HAP-1 (cell line): ENCODE measurements at regions not wholly inside any gene's neighbourhood (a gene's known extent, or its start where the extent isn't known, plus 50 kb on each side); places are given as distances from the start of the nearest gene placed in this dataset.
"Not testable (repeated sequence)": the region's sequence is repeated elsewhere in the genome, so short reads cannot be mapped to it uniquely, and the experiment has no call there.

Source experiments
- DNase-seq, 2 experiments: peaks; one replicate each; pipeline ENCODE4 v3.0.0-alpha.2; 2016 to 2020; ENCODE audit warnings: low spot score in 2 of 2
- H3K27me3 ChIP-seq: fragments of 250-450 bp; sonication (Bioruptor Pico); 2 replicates; pipeline ENCODE4 v1.5.1; 2020; ENCODE audit warnings: low read depth, mild to moderate bottlenecking, moderate library complexity
- H3K36me3 ChIP-seq: fragments of 250-450 bp; sonication (Bioruptor Pico); replicated peaks from 2 replicates; pipeline ENCODE4 v1.5.1; 2020; ENCODE audit warnings: mild to moderate bottlenecking
- H3K4me1 ChIP-seq: fragments of 250-450 bp; sonication (Bioruptor Pico); 2 replicates; pipeline ENCODE4 v1.5.1; 2020; ENCODE audit warnings: mild to moderate bottlenecking
- H3K4me3 ChIP-seq: fragments of 250-450 bp; sonication (Bioruptor Pico); 2 replicates; pipeline ENCODE4 v1.5.1; 2020; ENCODE audit warnings: mild to moderate bottlenecking, moderate library complexity
- H3K9me3 ChIP-seq: fragments of 250-450 bp; sonication (Bioruptor Pico); 2 replicates; pipeline ENCODE4 v1.5.1; 2020; ENCODE audit warnings: mild to moderate bottlenecking, moderate library complexity
- in situ Hi-C: fragments of 300-500 bp; cut with MboI; formaldehyde crosslinking; loops from 3 replicates; pipeline ENCODE4 v1.14.3; 2020; ENCODE audit warnings: low sequenced_read_pairs, inconsistent platforms, mixed read lengths

DNA sequence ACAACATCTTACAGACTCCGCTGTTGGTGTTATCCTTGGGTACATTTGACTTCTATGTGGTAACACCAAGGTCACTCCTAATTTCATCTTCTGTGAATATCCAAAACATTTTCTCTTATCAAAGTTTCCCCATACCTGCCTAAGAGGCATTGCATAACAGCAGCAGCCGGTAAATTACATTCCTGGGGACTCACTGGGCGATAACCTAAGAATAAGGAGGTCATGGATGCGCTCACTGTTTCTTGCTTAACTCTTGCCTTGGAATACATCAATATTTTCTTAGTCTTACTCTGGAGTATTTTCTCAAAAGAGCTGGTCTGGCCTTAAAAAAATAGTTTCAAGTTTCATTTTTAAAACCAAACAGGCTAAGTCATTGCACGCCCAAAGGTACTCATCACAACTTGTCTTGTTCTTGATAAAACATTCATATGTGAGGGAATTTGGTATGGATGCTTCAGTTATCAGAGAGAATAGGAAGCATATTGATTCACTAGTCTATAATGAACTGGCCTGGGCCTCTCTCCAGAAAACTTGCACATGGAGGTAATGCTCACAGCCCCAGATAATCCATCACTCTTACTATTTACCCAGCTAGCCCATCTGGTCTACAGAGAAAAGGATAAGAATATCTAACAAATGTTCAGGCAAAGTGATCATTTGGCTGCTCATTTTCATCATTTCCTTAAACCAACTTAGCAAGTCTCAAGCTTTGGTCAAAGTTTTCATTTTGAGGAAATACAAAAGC lies 235.0 kb upstream of the ERCC4 start:
- in situ Hi-C loops = no loop called here
- Histone ChIP-seq H3K27me3 (no peaks in the 10 kb centered on the region), H3K4me3 (no peak overlapping the region), H3K9me3 (no peaks in the 10 kb centered on the region; the same call in 1 of the 2 replicates), H3K36me3 (no peaks in the 10 kb centered on the region), H3K4me1 (no peaks in the 10 kb centered on the region)
- DNase-seq = no peak

DNA sequence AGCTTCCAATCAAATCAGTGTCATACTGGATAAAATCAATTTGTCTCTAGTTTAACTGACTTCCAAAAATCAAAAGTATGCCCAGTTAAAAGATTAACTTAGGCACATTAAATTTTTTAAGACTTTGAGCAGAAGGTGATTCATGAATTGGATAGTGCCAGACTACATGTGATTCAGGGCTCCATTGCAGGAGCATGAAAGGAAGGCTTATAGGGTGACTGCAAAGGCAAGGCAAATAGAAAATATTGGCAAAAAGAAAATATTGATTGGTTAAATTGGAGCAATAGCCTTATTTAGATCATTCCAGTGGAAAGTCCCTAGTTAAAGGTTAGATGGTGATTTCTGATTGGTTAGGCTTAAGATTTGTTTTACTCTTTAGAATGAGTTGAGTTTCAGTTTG lies 223.9 kb upstream of the ERCC4 start:
- no peaks in the 10 kb centered on the region for H3K36me3 ChIP-seq
- in situ Hi-C loops = no loop called here
- no peak for DNase-seq
- no peaks in the 10 kb centered on the region; the same call in 1 of the 2 replicates for H3K9me3 ChIP-seq
- H3K4me3 ChIP-seq = no peak overlapping the region
- no peaks in the 10 kb centered on the region for H3K27me3 ChIP-seq
- no peaks in the 10 kb centered on the region for H3K4me1 ChIP-seq

DNA sequence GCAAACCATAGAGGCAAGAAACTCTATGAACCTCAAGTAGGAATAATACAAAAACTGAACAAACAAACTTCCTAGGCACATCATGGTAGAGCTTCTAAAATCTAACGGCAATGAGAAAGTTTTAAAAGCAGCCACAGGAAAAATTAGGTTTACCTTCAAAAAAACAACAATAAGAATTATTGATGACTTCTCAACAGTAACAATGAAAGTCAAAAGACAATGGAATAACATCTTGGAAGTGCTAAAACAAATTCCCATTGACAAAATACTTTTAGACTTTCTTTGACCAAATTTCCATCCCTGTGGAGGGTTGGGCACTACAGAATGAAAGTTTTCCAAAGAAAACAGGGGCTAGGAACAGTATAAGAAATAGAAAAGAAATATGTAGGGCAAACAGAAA lies 222.9 kb upstream of the ERCC4 start:
- Histone ChIP-seq H3K27me3 (no peaks in the 10 kb centered on the region), H3K36me3 (no peaks in the 10 kb centered on the region), H3K4me3 (no peak overlapping the region), H3K9me3 (no peaks in the 10 kb centered on the region; the same call in 1 of the 2 replicates), H3K4me1 (no peaks in the 10 kb centered on the region)
- in situ Hi-C loops = no loop called here
- no peak for DNase-seq

DNA sequence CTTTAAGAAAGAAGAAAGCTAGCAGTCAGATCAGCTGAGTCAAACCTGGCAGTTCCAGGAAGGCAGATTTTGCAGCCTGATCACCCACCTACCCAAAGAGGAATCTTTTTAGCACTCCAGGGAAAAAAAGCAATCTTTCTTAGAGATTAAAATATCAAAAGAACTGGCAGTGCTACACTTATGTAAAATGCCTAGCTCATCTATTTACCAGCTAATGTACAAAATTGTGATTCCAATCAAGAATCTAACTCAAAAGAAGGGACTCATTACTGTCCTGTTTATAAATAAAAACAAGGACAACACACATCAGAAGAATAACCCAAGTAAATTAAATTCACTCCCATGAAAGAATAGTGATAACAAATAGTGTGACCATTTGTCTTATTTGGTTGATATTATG lies 222.4 kb upstream of the ERCC4 start:
- no peaks in the 10 kb centered on the region for H3K27me3 ChIP-seq
- H3K4me3 ChIP-seq = no peak overlapping the region
- no peaks in the 10 kb centered on the region for H3K36me3 ChIP-seq
- in situ Hi-C loops = no loop called here
- no peaks in the 10 kb centered on the region; the same call in 1 of the 2 replicates for H3K9me3 ChIP-seq
- no peak for DNase-seq
- H3K4me1 ChIP-seq = no peaks in the 10 kb centered on the region

DNA sequence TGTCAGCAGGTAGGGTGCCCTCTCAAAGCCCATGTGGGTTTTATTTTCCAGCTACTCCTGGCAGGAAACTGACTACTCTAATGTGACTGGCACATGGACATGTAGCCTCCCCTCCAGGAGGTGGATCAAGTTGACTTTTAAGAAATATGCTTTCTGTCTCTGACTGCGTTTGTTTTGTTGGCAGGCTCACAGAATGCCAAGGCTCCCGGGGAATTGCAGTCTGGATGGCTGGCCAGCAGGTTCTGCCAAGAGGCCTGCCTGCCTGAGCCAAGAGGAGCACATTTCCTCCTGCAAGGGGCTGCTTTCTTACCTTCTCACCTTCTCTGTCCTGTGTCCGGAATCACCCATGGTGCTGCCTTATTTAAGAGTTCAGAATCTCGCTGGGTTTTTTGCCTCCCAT lies 217.3 kb upstream of the ERCC4 start:
- Histone ChIP-seq H3K27me3 (no peaks in the 10 kb centered on the region), H3K4me3 (no peak overlapping the region), H3K9me3 (no peaks in the 10 kb centered on the region), H3K36me3 (no peaks in the 10 kb centered on the region), H3K4me1 (no peaks in the 10 kb centered on the region)
- no peak for DNase-seq
- in situ Hi-C loops = no loop called here

DNA sequence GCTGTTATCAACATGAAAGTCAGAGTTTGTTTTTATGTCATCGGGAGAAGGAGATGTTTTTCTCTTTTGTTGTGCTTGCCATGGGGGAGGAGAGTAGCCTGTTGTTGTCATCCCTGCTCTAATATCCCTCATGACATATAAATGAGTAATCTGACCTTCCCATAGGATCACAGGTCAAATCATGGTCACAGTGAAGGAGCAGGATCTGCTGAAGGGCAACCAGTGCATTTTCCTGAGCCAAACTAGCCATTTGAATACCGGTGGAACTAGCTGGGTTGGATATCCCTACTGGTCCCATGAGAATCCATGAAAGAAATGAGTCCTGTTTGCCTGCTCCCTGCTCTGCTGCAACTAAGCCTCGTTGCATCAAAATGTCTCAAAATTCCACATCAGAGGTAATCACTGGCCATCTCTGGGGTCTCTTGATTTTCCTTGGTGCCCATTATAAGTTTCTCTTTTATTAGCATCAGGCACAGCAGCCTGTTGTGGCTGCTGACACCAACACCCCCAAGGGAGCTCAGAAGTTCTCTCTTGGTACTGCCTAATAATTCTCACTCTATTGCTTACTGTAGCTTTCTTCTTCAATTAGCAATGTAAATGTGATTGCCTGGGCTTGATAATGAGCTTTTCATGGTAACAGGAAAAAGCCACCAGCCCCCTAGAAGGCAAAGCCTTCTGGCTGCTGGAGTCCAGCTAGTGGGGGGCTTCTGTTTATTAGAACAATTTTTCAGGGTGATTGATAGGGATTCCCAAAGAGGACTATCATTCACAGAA lies 211.4 kb upstream of the ERCC4 start:
- no peaks in the 10 kb centered on the region for H3K4me1 ChIP-seq
- H3K4me3 ChIP-seq = no peak overlapping the region
- no peak for DNase-seq
- in situ Hi-C loops = no loop called here
- H3K27me3 ChIP-seq = no peaks in the 10 kb centered on the region
- no peaks in the 10 kb centered on the region for H3K9me3 ChIP-seq
- no peaks in the 10 kb centered on the region for H3K36me3 ChIP-seq

DNA sequence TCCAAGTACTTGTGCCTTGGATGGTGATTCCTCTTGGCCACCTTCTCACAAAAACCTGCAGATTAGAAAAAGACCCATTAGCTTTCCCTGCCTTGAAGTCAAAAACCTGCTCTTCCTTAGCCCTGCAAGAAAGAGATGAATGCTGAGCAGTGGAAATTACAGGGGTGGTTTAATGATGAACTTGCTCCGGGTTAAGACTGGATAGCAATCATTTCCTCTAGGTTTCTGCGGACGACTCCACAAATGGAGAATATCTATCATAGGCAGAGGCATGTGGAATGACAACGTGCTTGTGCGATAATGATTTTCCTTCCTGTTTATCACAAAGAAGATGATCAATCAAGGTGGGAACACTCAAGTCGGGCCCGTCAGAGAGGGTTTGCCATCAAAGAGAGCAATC lies 201.2 kb upstream of the ERCC4 start:
- H3K4me3 ChIP-seq = no peak overlapping the region
- no peaks in the 10 kb centered on the region for H3K4me1 ChIP-seq
- no peaks in the 10 kb centered on the region for H3K9me3 ChIP-seq
- no peaks in the 10 kb centered on the region for H3K36me3 ChIP-seq
- in situ Hi-C loops = no loop called here
- DNase-seq = no peak
- H3K27me3 ChIP-seq = no peaks in the 10 kb centered on the region

DNA sequence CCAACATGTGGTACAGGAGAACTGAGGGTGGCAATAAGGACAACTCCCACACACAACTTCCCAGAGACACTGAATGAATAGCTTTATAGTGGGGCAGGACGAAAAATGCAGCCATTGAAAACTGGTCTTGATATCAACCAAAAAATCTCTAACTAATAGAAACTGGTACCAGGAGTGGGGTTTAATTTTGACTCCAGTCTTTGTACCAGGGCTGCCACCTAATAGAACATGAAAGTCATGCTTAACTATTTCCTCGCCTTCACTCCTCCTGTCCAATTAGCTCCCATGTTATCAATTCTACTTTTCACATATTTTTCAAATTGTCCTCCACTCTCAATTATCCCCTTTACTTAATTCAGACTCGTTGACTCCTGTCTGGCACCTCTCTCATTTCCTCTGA lies 192.0 kb upstream of the ERCC4 start:
- Histone ChIP-seq H3K9me3 (no peaks in the 10 kb centered on the region), H3K4me1 (no peaks in the 10 kb centered on the region), H3K36me3 (no peaks in the 10 kb centered on the region), H3K4me3 (no peak overlapping the region), H3K27me3 (no peaks in the 10 kb centered on the region)
- in situ Hi-C loops = no loop called here
- no peak for DNase-seq

DNA sequence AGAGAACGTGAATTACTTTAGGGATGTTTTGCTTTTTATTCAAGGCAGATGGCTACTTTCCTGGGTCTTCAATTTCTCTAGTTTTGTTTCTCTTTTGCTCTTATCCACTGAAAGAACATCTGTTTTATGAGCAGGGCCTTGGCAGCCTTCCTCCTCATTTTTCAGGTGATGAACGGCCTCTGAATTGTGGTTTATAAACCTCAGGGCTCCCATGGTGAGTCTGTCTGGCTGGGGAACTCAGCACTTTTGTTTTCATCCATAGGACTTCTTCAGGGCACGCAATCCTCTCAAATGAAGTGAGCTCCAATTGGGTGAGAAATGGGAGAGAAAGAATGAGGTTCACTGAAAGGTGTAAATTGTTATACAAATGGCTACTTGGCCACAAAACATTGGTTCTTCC lies 186.4 kb upstream of the ERCC4 start:
- in situ Hi-C loops = no loop called here
- no peak for DNase-seq
- H3K4me3 ChIP-seq = no peak overlapping the region
- no peaks in the 10 kb centered on the region for H3K27me3 ChIP-seq
- no peaks in the 10 kb centered on the region for H3K9me3 ChIP-seq
- no peaks in the 10 kb centered on the region for H3K4me1 ChIP-seq
- no peaks in the 10 kb centered on the region for H3K36me3 ChIP-seq

DNA sequence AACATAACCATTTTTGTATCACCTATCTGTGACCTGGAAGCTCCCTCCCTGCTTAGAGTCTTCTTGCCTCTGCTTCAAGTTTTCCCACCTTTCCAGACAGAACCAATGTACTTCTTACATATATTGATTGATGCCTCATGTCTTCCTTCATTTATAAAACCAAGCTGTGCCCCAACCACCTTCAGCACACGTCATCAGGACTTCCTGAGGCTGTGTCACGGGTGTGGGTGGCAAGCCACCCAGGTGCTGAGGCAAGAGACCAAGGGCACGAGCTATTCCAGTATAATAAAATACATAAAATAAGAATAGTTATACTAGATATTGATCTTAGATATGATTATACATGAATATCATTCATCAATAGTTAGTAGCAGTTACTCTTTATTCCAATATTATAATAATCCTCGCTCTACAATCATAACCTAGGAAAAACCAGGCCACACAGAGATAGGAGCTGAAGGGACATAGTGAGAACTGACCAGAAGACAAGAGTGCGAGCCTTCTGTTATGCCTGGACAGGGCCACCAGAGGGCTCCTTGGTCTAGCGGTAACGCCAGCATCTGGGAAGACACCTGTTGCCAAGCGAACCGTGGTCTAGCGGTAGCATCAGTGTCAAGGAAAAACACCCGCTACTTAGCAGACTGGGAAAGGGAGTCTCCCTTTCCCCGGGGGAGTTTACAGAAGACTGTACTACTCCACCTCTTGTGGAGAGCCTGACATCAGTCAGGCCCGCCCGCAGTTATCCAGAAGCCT lies 180.2 kb upstream of the ERCC4 start:
- in situ Hi-C loops, H3K36me3 ChIP-seq, H3K9me3 ChIP-seq, H3K4me1 ChIP-seq, H3K4me3 ChIP-seq, H3K27me3 ChIP-seq: not testable (repeated sequence)
- DNase-seq = peak in 1 of 2 experiments; percentile 7

DNA sequence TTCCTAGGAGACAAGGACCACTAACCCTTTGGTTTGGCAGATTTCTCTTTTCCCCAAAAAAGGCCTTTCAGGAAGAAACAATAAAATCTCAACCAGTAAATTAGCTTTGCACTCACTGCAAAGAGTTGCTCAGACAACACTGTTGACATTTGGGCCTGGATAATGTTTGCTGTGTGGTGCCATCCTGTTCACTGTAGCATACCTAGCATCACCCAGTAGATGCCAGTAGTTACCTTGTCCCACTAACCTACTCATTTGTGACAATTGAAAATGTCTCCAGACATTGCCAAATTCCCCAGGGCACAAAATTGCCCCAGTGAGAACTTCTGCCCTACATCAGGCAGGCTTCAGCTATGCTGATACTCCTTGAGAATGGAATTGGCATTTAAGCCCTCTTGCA lies 177.0 kb upstream of the ERCC4 start:
- DNase-seq = no peak
- no peaks in the 10 kb centered on the region for H3K36me3 ChIP-seq
- H3K9me3 ChIP-seq = no peaks in the 10 kb centered on the region; the same call in 1 of the 2 replicates
- H3K4me3 ChIP-seq = no peak overlapping the region
- H3K4me1 ChIP-seq = no peaks in the 10 kb centered on the region
- in situ Hi-C loops = no loop called here
- H3K27me3 ChIP-seq = no peaks in the 10 kb centered on the region

DNA sequence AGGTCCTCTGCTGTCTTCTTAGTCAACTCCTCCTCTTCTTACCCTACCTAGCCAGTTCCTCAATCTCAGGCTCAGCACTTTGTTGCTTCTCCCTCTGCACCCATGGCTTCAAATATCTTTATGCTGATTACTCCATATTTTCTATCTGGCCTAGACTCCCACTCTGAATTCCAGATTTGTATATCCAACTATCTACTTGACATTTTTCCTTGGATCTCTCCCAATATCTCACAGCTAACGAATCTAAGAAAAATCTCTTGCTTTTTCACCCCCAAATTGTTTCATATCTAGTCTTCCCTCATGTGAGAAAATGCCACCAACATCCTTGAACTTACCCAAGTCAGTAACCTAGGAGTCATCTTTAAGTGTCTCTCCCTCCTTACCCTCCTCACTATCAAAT lies 176.4 kb upstream of the ERCC4 start:
- Histone ChIP-seq H3K9me3 (no peaks in the 10 kb centered on the region; the same call in 1 of the 2 replicates), H3K36me3 (no peaks in the 10 kb centered on the region), H3K27me3 (no peaks in the 10 kb centered on the region), H3K4me3 (no peak overlapping the region), H3K4me1 (no peaks in the 10 kb centered on the region)
- DNase-seq = no peak
- in situ Hi-C loops = no loop called here

DNA sequence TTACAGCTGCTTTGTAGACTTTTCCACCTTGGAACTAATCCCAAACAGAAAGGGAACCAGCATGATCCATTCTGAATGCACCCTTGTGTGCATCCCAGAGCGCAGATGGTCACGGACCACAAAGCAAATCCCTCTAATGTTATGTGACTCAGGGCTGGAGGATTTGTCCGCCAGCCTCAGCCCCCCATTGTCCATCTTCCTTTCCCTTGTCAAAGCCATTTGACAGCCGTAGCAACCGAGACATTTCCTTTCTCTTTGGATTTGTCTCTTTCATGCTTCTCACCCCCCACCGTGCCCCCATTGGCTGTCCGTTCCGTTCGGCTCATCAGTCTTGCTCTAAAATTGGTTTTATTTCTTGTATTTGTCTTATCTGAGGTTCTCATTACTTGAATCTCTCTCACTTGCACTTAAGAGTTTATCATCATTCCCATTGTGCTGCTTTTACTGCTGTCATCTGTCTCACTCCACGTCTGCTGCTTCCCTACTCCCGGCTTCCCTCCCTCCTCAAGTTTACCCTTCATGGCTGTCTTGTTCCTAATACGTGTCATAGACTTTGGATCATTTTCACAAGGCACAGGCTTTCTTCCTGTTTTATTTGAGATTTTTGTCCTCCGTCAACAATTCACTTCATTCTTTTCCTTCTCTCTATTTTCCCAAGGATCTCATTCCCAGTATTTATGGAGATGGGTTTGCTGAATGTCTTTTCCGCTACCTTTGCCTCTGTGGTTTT lies 163.4 kb upstream of the ERCC4 start:
- Histone ChIP-seq H3K36me3 (no peaks in the 10 kb centered on the region), H3K4me1 (no peaks in the 10 kb centered on the region), H3K4me3 (no peak overlapping the region), H3K27me3 (no peaks in the 10 kb centered on the region), H3K9me3 (no peaks in the 10 kb centered on the region)
- no peak for DNase-seq
- in situ Hi-C loops = no loop called here
